Tibial nerve (tissue), 4 donors: ENCODE measurements at regions not wholly inside any gene's neighbourhood (a gene's known extent, or its start where the extent isn't known, plus 50 kb on each side); places are given as distances from the start of the nearest gene placed in this dataset.

Source experiments
- CTCF ChIP-seq, 5 experiments: fragments of 200-600 bp in 3 of 5; fragments of 450-650 bp in 2 of 5; sonication (generic) in 3 of 5; IDR thresholded peaks; one replicate each; pipeline ENCODE4 v1.5.1; 2016 to 2019; ENCODE audit warnings: antibody characterized with exemption in 5 of 5, mild to moderate bottlenecking in 3 of 5, moderate library complexity in 2 of 5
- EP300 ChIP-seq, 2 donors: sonication (generic); formaldehyde crosslinking; IDR thresholded peaks; one replicate each; pipeline ENCODE4 v1.6.1; 2017; ENCODE audit warnings: antibody characterized with exemption in 2 of 2, mild to moderate bottlenecking in 1 of 2
- POLR2A ChIP-seq, 2 donors: fragments of 450-650 bp; IDR thresholded peaks; one replicate each; pipeline ENCODE4 v1.6.1; 2017; ENCODE audit warnings: antibody characterized with exemption in 2 of 2, mild to moderate bottlenecking in 2 of 2, moderate library complexity in 2 of 2

- TF ChIP-seq CTCF (IDR thresholded peaks at IDR 0.05) (no peak), POLR2A (IDR thresholded peaks at IDR 0.05) (no peak), EP300 (IDR thresholded peaks at IDR 0.05) (no peak)
These were observed 103.3 kb upstream of the POT1 start for GRCh38 chr7:125032943-125033342.
